GM12873 (cell line): ENCODE measurements at regions not wholly inside any gene's neighbourhood (a gene's known extent, or its start where the extent isn't known, plus 50 kb on each side); places are given as distances from the start of the nearest gene placed in this dataset.

Experiments
- CTCF ChIP-seq: IDR thresholded peaks from 2 replicates; pipeline ENCODE4 v1.5.1; 2012; ENCODE audit warnings: low read depth, mild to moderate bottlenecking, moderate library complexity, low read length, control low read depth; ENCODE audit not compliant: insufficient read depth; ENCODE audit errors: missing control alignments

- TF ChIP-seq CTCF, result no peak
Observed at GRCh38 chr4:84378983-84379382, 120.1 kb downstream of the NKX6-1 start.

GRCh38 chr4:84378356-84378755 is 120.7 kb downstream of the NKX6-1 start:
- TF ChIP-seq CTCF, result no peak

- TF ChIP-seq CTCF, result no peak
Observed at GRCh38 chr4:84366907-84367306, 132.2 kb downstream of the NKX6-1 start.

- TF ChIP-seq CTCF, result no peak
Observed at GRCh38 chr4:84366161-84366560, 132.9 kb downstream of the NKX6-1 start.

GRCh38 chr4:84362896-84363655 is 136.0 kb downstream of the NKX6-1 start:
- TF ChIP-seq CTCF, result no peak

GRCh38 chr4:84342161-84342560 is 156.9 kb downstream of the NKX6-1 start:
- TF ChIP-seq CTCF, result no peak

- no peak for TF ChIP-seq CTCF
Observed at GRCh38 chr4:84341559-84341958, 157.5 kb downstream of the NKX6-1 start.
